ENCODE measurements at regions not wholly inside any gene's neighbourhood (a gene's known extent, or its start where the extent isn't known, plus 50 kb on each side); places are given as distances from the start of the nearest gene placed in this dataset.
"Not testable (repeated sequence)": the region's sequence is repeated elsewhere in the genome, so short reads cannot be mapped to it uniquely, and the experiment has no call there.

DNA sequence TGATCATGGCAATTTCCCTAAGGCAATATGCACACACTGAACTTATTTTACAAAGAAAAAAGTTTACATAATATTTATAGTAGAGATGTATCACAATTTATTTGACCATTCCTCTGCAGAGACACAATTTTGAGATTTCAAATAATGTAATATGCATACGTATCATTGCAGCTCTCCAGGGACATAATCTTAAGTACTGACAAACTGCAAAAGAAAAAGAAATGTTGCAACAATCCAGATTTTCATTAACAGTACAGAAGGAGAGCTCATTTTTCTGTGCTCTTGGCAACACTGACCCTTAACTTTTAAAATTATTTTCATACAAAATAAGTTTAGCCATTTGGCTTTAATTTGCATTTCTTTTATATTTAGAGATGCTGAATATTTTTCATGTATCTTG, 710.2 kb upstream of the SLC39A10 start:
- DNase-seq (ENCODE audit: low read depth): no peak

DNA sequence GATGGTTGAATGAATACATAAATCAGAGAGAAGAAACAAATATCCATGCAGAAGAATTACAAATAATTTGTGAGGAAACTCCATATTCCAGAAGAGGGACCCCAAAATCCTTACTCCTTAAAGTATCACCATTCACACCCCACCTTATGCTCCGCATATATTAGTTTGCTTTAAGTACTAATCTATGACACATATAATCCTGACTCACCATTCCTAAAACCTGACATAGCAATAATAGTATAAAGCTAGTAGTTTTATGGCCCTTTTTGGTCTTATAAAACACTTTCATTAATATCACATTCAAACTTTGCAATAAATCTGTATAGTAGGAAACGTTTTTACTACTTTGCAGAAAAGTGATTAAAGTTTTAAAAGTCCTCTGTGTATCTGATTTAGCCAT, 719.0 kb upstream of the SLC39A10 start:
- DNase-seq (ENCODE audit: low read depth): no peak

DNA sequence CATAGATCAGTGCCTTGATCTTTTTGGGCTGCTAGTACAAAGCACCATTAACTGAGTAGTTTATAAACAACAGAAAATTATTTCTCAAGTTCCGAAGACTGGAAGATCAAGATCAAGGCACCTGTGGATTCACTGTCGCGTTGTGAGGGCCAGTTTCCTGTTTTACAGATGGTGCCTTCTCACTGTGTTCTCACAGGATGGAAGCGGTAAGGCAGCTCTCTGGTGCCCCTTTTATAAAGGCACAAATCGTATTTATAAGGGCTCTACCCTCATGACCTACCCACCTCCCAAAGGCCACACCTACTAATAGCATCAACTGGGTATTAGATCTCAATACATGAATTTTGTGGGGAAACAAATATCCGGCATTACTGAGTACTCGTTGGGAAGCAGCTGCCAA, 729.5 kb upstream of the SLC39A10 start:
- no peak for DNase-seq (ENCODE audit: low read depth)

DNA sequence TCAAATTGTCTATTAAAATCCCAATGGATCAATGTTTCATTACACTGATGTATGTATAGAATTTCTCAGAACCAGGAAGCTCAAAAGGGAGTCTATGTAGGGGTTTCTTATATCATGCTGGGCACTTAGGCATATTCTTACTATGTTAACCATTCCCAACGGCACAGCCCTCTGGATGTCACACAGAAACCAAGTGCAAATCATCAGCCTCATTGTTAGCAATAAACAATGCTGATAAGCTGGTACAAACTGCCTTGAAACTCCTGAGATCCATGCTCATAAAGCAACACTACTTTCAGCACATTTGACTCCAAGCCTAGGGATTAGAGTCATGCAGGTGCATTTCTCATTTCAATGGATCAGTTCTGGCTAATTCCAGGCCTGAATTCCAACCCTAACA, 730.2 kb upstream of the SLC39A10 start:
- no peak for DNase-seq (ENCODE audit: low read depth)

DNA sequence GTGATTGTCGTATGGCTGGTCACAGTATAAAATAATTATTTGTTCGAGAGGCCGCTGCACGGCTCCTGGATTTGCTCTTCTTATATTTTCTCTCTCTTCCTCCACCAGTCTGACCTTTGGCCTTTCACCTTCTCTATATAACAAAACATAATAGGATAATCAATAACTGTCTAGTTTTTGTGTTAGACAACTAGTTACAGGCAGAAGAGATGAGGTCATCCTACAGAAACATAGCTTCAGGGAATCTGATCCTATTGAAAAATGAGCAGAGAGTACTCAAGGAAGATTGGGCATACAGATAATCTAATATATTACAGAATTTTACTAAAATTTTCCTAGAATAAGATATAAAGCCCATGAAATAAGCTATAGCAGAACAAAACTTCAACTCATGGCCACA, 731.3 kb upstream of the SLC39A10 start:
- DNase-seq (ENCODE audit: low read depth): no peak

DNA sequence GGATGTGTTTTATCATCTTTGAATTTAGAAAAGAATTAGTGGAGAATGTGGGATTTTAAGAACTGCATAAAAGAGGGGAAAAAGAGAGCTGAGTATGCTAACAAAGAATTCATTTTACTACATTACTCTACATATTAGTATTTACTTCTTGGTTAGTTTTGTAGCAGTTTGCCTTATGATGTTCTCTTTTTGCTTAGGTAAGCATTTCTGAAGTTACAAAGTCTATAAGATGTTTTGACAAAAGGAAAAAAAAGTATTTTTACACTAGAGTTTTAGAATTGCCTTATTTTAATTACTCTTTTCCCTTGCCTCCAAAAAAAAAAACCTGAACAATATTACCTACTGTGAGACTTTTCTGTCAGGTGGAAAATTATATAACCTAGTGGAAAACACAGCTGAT, 739.5 kb upstream of the SLC39A10 start:
- no peak for DNase-seq (ENCODE audit: low read depth)

DNA sequence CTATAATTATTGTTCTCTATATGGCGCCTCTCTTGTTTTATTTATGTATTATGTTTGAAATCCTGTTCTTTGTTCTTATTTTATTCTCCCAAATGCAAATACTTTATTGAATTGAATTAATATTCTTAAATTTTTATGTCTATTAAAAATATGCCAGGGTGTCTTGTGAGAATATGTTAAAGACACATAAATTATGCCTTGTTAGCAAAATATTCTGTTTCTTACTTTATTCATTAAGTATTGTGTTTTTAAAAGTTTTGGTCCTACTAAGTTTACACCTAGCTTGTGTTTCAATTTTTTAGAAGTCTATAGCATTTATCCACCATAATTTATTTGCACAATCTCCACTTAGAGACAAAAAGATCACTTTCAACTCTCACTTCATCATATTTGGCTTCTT, 741.5 kb upstream of the SLC39A10 start:
- DNase-seq (ENCODE audit: low read depth): no peak

DNA sequence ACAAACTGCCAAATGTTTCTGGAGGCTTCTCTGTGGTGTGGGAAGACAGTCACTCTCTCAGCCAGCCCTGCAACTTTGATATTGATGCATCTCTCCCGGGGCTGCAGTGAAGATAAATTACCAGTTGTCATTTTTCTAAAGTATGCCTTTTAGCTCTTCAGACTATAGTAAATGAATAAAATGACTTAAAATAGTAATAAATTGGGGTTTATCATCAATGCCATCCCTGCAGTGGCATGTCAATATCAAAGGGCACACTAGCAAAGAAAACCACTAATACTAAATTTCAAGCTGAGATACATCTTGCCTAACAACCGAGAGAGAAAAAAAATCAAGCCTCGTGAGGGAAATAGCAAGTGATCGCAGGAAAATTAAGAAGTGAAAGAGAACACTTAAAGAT, 749.5 kb upstream of the SLC39A10 start:
- DNase-seq (ENCODE audit: low read depth): no peak

DNA sequence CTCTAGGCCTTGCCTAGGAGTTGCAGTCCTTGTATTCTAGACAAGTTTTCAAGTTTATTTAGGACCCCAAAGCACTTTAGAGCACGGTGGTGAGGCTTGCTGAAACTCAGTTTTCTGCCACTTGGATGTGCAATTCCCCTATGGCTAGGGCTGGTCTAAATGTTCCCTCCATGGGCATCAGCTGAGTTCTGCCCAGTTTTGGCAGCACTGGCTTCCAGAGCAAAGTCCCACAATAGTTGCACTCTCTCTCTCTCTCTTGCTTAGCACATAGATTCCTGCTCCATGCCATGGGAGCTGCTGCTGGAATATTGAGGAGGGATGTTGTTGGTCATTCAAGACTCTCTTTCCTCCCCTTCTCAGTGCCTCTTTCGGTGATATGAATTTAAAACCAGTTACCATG, 760.2 kb upstream of the SLC39A10 start:
- no peak for DNase-seq (ENCODE audit: low read depth)

DNA sequence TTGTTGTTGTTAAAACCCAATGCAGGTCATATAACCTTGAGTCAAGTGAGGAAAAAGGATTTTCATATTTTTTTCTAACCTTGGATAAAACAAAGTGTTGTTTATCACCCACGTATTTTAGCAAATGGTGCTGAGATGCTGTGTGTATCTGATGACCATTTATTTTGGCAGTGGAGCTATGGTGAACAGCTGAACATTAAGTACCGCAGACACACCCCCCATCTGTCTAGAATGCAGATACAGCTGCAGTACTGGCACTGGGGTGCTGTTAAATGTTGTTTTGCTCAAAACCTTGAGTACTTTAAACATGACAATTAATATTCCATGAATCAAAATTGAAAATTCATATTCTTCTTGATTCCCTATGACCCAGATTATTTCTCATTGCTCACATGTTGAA, 773.3 kb upstream of the SLC39A10 start:
- no peak for DNase-seq (ENCODE audit: low read depth)

DNA sequence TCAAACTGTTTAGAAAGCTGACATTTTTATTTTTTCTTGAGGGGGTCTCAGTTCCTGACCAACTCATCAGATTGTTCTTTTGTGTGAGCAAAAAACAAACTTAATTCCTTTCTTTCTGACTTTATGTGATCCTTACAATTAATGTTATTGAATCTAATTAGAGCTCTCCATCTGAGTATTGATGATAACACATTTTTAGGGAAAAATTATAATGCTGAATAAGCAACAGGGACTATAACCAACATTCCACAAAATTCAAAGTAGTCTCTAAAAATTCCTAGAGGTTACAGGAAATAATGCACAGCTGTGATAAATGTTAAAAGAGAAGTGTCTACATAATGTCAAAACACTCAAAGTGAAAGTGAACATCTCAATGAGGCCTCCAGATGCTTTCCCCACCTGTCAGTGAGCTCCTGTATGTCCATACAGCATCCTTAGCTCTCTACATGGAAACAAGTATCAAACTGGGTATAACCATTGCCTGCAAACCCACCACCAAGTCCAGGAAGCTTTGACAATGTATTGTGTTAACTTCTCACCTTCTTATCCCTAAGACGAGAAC, 786.0 kb upstream of the SLC39A10 start:
- no peak for DNase-seq (ENCODE audit: low read depth)

DNA sequence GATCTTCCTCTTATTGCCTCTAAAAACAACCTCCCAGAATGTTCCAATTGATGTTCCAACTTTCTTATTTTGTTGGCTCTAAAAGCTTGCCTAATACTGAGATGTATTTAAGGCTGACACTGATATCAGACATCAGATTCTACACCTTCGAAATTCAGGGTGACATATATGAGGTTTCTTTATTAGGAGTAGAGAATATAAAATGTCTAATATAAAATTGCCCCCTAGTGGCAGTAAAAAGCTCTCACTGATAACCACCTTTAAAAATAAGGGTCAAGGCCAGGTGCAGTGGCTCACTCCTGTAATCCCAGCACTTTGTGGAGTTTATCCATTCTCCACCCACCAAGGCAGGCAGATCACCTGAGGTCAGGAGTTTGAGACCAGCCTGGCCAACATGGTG, 789.7 kb upstream of the SLC39A10 start:
- DNase-seq (ENCODE audit: low read depth): no peak

DNA sequence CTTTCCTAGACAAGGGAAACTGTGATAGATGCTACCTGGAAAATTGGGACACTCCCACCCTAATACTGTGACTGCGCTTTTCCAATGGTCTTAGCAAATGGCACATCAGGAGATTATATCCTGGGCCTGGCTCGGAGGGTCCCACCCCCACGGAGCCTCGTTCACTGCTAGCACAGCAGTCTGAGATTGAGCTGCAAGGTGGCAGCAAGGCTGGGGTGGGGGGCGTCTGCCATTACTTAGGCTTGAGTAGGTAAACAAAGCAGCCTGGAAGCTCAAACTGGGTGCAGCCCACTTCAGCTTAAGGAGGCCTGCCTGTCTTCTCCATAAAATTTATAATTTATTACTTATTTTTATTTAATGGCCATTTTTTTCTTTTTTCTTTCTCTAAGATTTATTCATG, 802.1 kb upstream of the SLC39A10 start:
- DNase-seq (ENCODE audit: low read depth): no peak

DNA sequence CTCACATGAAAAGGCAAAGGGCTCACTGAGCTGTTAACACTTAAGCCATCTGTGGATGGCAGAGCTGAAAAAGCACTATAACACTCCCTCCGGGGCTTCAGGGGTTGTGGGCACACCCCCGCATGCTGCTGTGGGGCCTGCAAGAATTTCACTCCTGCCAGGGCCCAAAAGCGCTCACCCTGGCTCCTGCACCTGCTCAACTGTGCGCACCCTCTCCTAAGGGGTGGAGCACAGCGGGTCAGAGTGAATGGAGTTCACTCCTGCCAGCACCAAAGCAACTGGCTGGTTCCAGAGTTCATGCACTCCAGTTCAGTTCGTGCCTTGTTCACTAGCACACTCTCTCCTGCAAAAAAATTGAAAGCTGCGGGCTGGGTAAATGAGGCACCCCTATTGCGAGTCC, 814.2 kb upstream of the SLC39A10 start:
- DNase-seq (ENCODE audit: low read depth): no peak

DNA sequence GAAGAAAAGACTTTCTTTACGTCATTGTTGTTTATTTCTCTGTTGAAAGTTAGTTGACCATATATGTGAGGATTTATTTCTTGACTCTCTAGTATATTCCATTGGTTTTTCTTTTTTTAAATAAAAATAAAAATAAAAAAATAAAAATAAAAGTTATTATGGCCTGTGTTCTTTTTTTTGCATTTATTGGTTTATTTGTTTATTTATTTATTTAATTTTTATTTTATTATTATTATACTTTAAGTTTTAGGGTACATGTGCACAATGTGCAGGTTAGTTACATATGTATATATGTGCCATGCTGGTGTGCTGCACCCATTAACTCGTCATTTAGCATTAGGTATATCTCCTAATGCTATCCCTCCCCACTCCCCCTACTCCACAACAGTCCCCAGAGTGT, 822.7 kb upstream of the SLC39A10 start:
- DNase-seq (ENCODE audit: low read depth): not testable (repeated sequence)

DNA sequence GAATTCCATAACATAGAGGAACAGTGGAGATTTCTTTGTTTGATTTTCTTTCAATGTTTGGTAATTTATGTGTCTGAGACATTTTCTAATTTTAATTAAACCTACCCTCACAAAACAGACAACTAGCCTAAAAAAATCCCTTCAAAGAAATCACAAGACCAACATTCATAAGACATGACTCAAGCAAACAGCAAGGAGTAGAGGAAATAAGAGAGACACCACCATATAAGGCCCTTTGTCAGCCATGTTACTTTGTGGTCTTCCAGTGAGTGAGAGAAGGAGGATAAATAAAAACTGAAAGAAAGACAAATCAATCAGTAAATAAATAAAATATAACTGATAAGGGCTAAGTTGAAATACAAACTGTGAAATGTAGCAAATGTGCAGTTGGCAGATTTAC, 830.8 kb upstream of the SLC39A10 start:
- DNase-seq (ENCODE audit: low read depth): no peak

DNA sequence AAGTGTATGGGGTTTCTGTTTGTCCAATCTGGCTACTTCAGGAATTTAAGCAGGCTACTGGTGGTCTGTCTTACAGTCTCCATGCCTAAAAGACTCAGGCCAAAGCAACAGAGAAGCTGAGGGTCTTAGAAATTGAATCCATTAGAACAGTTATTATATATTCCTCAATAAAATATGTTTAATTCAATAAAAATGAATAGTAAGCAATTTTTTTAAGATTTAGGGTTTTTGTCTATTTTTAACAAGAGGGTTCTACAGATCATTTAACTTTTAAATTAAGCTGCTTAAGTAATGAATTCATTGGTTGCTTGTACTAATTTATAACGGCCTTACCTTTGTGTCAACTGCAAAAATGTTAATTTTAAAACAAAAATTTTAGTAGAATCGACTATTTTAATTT, 832.6 kb upstream of the SLC39A10 start:
- DNase-seq (ENCODE audit: low read depth): no peak

DNA sequence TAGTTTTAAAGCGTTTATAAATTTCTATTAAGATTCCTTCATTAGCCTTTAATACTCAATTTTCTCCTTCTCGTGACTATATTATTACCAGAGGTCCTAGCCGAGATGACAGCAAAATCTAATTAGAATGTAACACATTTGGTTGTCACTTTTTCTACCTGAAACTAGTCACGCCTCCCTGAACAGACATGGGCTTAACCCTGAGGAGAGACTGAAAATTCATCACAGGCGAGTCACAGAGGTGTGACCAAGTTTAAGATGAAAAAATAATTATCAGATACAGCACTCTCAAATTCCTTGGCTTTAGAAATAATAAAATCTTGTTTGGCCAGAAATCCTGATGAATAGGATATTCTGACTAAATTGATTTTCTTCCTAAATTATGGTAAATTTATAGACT, 834.4 kb upstream of the SLC39A10 start:
- DNase-seq (ENCODE audit: low read depth): no peak

DNA sequence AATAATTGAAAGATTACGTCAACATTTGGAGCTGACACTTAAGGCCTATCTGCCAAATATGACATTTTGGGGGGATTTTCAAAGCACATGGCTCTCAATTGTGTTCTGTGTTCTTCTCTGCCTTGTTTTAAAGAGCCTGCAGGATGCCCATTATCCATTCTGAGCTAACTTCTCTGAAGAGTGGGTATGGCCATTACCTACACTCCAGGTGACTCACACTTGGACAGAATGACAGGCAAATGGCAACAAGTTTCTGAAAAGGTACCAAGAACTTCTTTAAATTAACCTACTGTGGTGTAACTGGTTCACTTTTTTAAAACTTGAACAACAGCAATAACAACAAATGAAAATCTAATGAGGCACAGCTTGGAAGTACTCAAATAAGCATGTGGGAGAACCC, 834.9 kb upstream of the SLC39A10 start:
- DNase-seq (ENCODE audit: low read depth): no peak

DNA sequence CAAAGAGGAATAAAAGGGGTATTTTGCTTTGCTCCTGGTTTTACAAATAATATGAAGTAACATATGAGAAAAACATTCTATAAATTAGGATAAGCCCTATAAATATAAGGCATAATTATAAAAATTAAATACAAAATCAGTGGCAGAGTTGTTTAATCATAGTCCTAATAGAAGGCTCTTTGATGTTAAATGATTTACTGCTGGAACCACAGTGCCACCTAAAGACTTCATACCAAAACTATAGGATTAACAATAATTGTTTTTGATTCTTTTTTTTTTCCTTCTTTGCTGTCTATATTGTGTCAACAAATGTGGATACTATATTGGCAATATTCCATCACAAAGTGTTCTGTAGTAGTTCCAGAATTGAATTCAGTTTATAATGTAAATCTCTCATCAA, 837.7 kb upstream of the SLC39A10 start:
- DNase-seq (ENCODE audit: low read depth): no peak

DNA sequence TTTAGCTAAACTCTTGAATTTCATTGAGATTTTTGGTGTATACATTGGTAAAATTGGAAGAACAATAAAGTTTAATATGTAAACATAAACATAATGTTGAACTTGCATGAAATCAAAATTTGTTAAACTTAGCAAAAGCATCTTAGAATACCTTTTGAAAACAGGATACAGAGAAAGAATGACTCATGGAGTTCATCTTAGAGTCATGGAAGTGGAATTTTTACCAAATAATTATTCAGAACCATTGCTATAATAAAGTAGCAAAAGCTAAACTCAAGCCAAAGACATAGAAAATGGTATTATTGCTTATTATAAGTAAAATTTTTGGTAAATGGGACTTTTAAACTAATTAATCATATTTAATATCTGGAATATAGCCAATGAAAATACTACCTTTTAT, 841.6 kb upstream of the SLC39A10 start:
- DNase-seq (ENCODE audit: low read depth): no peak

DNA sequence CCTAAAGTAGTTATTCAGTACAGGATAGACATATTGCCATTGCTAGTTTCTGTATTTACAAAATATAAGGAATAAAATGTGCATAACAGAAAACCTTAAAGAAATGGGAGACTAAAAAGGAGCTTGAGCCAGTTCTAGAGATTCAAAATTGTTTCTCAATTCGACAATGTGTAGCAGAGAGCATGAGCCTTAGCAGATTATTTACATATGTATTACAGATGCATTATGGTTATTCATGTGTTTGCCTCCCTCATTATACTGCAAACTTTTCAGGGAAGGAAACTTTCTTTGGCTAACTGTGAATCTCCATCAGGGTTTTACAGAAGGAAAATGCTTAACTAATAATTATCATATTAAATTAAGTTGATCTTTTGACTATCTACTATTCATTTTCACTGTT, 854.4 kb upstream of the SLC39A10 start:
- DNase-seq (ENCODE audit: low read depth): no peak

DNA sequence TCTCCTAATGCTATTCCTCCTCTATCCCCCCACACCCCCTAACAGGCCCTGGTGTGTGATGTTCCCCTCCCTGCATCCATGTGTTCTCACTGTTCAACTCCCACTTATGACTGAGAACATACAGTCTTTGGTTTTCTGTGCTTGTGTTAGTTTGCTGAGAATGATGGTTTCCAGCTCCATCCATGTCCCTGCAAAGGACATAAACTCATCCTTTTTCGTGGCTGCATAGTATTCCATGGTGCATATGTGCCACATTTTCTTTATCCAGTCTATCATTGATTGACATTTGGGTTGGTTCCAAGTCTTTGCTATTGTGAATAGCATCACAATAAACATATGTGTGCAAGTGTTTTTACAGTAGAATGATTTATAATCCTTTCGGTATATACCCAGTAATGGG, 870.0 kb upstream of the SLC39A10 start:
- DNase-seq (ENCODE audit: low read depth): not testable (repeated sequence)

DNA sequence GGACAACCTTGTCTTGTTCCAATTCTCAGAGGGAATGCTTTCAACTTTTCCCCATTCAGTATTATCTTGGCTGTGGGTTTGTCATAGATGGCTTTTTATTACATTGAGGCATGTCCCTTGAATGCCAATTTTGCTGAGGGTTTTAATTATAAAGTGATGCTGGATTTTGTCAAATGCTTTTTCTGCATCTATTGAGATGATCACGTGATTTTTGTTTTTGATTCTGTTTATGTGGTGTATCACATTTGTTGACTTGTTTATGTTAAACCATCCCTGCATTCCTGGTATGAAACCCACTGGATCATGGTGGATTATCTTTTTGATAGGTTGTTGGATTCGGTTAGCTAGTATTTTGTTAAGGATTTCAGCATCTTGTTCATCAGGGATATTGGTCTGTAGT, 885.6 kb upstream of the SLC39A10 start:
- DNase-seq (ENCODE audit: low read depth): not testable (repeated sequence)

DNA sequence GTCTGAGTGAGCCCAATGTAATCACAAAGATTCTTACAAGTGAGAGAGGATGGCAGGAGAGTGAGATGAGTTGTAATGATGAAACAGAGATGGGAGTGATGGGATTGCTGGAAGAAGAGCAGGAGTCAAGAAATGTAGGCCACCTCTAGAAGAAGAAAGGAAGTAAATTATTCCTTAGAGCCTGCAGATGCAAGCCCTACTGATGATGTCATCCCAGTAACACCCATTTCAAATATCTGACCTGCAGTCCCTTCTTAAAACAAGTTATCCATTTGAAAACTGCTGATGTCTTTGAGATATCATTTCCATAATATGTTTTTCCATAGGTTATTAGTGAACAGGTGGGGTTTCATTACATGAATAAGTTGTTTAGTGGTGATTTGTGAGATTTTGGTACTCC, 888.0 kb upstream of the SLC39A10 start:
- DNase-seq (ENCODE audit: low read depth): no peak
